Ovary (tissue), 7 donors: ENCODE measurements at regions not wholly inside any gene's neighbourhood (a gene's known extent, or its start where the extent isn't known, plus 50 kb on each side); places are given as distances from the start of the nearest gene placed in this dataset.

Experiments
- DNase-seq, 5 donors: peaks; one replicate each; pipeline ENCODE4 v3.0.0-alpha.2; 2019 to 2020
- H3K27ac ChIP-seq, 2 donors: fragments of 200-600 bp; one replicate each; pipeline versions ENCODE4 v1.5.1 to v1.8.0; 2019 to 2022
- H3K27me3 ChIP-seq: fragments of 200-600 bp; one replicate; pipeline ENCODE4 v1.8.0; 2022
- H3K36me3 ChIP-seq: fragments of 200-600 bp; sonication (generic); one replicate; pipeline ENCODE4 v1.5.1; 2019
- H3K4me1 ChIP-seq: one replicate; pipeline ENCODE4 v1.8.1; 2013; ENCODE audit warnings: mild to moderate bottlenecking, moderate library complexity; ENCODE audit not compliant: insufficient read depth
- H3K4me3 ChIP-seq: fragments of 200-600 bp; sonication (generic); one replicate; pipeline ENCODE4 v1.5.1; 2017
- H3K9me3 ChIP-seq, 2 donors: fragments of 200-600 bp in 1 of 2; sonication (generic) in 1 of 2; one replicate each; pipeline versions ENCODE4 v1.5.1 to v1.8.1; 2013 to 2019; ENCODE audit warnings: mild to moderate bottlenecking in 1 of 2, moderate library complexity in 1 of 2
- CTCF ChIP-seq, 3 donors: fragments of 450-650 bp in 2 of 3; fragments of 200-600 bp in 1 of 3; IDR thresholded peaks; one replicate each; pipeline versions ENCODE4 v1.5.1 to v1.8.0; 2016 to 2022; ENCODE audit warnings: antibody characterized with exemption in 3 of 3, mild to moderate bottlenecking in 1 of 3
- EP300 ChIP-seq: sonication (generic); formaldehyde crosslinking; IDR thresholded peaks from one replicate; pipeline ENCODE4 v1.6.1; 2017; ENCODE audit warnings: antibody characterized with exemption
- POLR2A ChIP-seq: fragments of 450-650 bp; IDR thresholded peaks from one replicate; pipeline ENCODE4 v1.6.1; 2017; ENCODE audit warnings: antibody characterized with exemption, mild to moderate bottlenecking, moderate library complexity
- WGBS, 3 donors: extraction: QIAGEN DNeasy Blood & Tissue Kit in 1 of 3; methylation state at CpG; one replicate each; pipeline versions ENCODE4 v1.1.5 to v1.1.7; 2013 to 2017; 5-methylcytosine and 5-hydroxymethylcytosine counted together
- intact Hi-C, 4 donors: fragments of 100-400 bp; cut with DNase I; formaldehyde crosslinking; loops; one replicate each; pipeline versions ENCODE4 v1.11.0 to v1.15.1; 2022 to 2023
- donor health status: DM: no; HTN: no; CAD: no; lungs with moderate emphysema.
- donor health status: DM: no; HTN: no; CAD: no.
- donor health status: Bipolar disorder and iron deficiency.
- donor health status: DM: no; HTN: no; CAD: no.
- donor health status: DM: yes; HTN: yes; CAD: no.

DNA sequence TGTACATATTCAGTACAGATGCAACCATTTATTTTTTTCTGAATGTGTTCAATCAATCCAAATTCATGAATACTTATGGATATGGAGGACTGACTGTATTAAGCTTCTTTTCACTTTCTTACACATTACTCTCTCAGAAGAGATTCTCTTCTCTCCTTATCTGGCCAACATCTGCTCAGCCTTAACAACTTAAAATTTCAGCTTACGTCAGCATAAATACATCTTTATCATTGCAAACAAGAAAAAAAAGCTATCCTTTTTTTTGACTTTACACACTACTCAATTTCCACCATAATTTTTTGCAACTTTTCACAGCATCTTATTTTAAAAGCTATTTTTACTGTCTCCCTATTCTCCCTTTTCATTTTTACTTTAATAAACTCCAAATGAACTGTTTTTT is 80.9 kb upstream of the POT1 start:
- intact Hi-C loops: no loop called here
- DNase-seq: no peak
- TF ChIP-seq CTCF (IDR thresholded peaks at IDR 0.05) (no peak), EP300 (no peak), POLR2A (no peak)
- H3K27ac ChIP-seq: no peak overlapping the region
- no peaks in the 10 kb centered on the region for H3K9me3 ChIP-seq
- no peaks in the 10 kb centered on the region for H3K36me3 ChIP-seq
- H3K27me3 ChIP-seq: no peaks in the 10 kb centered on the region
- no peak overlapping the region for H3K4me3 ChIP-seq
- WGBS, 3 donors: 82 to 89% (median 84%) methylated on average over 1 of the region's 1 CpG
- no peaks in the 10 kb centered on the region for H3K4me1 ChIP-seq

DNA sequence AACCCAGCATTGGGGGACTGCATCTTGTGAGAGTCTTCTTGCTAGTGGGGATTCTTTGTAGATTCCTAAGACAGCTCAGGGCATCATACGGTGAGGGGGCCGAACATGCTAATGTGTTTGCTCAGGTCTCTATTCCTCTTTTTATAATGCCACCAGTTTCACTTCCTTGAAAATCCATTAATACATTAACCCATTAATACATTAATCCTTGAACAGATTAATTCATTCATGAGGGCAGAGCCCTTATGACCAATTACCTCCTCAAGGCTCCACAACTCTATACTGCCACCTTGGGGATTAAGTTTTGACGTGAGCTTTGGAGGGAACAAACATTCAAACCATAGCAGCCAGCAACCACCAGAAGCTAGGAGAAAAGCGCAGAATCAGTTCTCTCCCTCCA is 67.2 kb upstream of the POT1 start:
- intact Hi-C loops: no loop called here
- H3K9me3 ChIP-seq: no peaks in the 10 kb centered on the region
- no peaks in the 10 kb centered on the region for H3K36me3 ChIP-seq
- no peak overlapping the region for H3K4me3 ChIP-seq
- H3K27me3 ChIP-seq: no peaks in the 10 kb centered on the region
- no peaks in the 10 kb centered on the region for H3K4me1 ChIP-seq
- no peak overlapping the region for H3K27ac ChIP-seq
- no peak for DNase-seq
- TF ChIP-seq POLR2A (no peak), EP300 (no peak), CTCF (IDR thresholded peaks at IDR 0.05) (no peak)
- WGBS, 3 donors: 76 to 82% (median 77%) methylated on average over 4 of the region's 4 CpGs

DNA sequence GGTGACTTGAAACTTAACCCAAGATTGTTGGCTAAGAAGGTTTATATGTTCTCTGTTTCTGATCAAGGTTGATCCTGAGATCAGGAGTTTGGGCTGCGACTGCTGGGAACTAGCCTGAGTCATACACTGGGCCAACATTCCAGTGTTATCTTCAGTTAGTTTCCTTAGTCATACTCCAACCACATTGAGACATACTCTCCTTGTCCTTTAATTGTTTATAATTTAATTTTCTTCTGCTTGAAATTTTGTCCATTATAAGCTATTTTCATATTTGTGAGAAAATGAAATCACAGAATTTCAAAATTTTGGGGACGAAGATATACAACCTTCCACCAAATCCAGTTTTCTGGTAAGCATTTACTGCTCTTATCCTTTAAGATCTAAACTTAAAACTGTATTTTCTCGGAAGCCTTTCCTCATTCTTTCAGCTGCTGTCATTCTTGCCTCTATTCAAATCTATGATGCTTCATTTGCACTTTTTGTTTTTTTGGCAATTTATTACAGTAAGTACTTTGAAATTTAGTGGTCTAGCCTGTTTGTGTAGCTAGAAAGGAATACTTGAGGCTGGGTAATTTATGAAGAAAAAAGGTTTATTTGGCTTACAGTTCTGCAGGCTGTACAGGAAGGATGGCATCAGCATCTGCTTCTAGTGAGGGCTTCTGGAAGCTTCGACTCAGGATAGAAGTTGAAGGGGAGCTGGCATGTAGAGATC is 63.4 kb upstream of the POT1 start:
- DNase-seq: no peak
- intact Hi-C loops: no loop called here
- no peak overlapping the region for H3K27ac ChIP-seq
- no peaks in the 10 kb centered on the region for H3K9me3 ChIP-seq
- no peak overlapping the region for H3K4me3 ChIP-seq
- WGBS, 3 donors: 62 to 78% (median 73%) methylated on average over 4 of the region's 4 CpGs
- no peaks in the 10 kb centered on the region for H3K36me3 ChIP-seq
- TF ChIP-seq POLR2A (no peak), CTCF (IDR thresholded peaks at IDR 0.05) (no peak)
- no peaks in the 10 kb centered on the region for H3K4me1 ChIP-seq
- H3K27me3 ChIP-seq: no peaks in the 10 kb centered on the region

GRCh38 chr7:124989911-124990310 is 60.3 kb upstream of the POT1 start:
- WGBS, 3 donors: 48 to 94% (median 82%) methylated on average over 1 of the region's 1 CpG
- intact Hi-C loops: no loop called here
- TF ChIP-seq CTCF (IDR thresholded peaks at IDR 0.05): no peak
- no peak for TF ChIP-seq POLR2A
- TF ChIP-seq EP300: no peak
- no peak overlapping the region for H3K4me3 ChIP-seq
- no peaks in the 10 kb centered on the region for H3K9me3 ChIP-seq
- H3K27me3 ChIP-seq: no peaks in the 10 kb centered on the region
- H3K4me1 ChIP-seq: no peaks in the 10 kb centered on the region
- H3K27ac ChIP-seq: no peak overlapping the region
- DNase-seq: no peak
- no peaks in the 10 kb centered on the region for H3K36me3 ChIP-seq
